ENCODE measurements at regions not wholly inside any gene's neighbourhood (a gene's known extent, or its start where the extent isn't known, plus 50 kb on each side); places are given as distances from the start of the nearest gene placed in this dataset.

DNA sequence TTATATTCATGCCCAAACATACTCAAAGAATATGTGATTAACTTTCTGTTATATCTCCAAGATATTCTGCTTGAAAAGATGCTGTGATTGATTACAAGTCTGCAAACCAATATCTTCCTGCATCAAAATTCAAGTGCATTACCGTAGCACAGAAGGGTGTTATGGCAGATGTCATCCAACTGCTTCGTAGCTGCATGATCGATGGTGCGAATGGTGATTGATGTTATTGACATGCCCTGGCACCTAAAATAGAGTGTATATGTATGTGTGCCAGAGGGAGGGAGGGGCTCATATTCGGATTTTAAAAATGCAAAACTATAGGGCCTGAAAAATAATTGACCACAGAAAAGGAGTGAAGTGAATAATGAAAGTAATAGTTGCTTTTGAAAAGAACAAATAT is 882.1 kb upstream of the NUDT12 start:
- no peak for DNase-seq

GRCh38 chr5:104443706-104444105 is 881.1 kb upstream of the NUDT12 start:
- no peak for DNase-seq

- no peak for DNase-seq
Observed at GRCh38 chr5:104431981-104432380, 869.4 kb upstream of the NUDT12 start.

- DNase-seq = no peak
Observed at GRCh38 chr5:104431002-104431620, 868.5 kb upstream of the NUDT12 start.

DNA sequence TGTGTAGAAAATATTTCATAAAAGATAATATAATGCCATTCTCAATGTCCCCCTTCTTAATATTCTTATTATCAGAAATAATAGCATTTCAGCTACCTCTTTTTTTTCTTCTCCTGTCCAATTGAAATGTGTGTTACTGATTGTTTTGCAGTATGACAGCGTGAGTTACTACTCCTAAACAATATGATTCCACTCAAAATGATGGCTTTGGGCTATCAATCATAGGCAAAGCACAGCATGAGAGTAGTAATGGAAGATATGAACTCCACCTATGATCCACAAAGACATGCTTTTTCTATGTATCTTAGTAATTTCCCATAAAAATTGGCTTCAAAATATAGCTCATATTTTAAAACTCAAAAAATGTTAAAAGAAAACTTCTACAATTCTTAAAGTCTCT is 867.3 kb upstream of the NUDT12 start:
- DNase-seq = no peak

DNA sequence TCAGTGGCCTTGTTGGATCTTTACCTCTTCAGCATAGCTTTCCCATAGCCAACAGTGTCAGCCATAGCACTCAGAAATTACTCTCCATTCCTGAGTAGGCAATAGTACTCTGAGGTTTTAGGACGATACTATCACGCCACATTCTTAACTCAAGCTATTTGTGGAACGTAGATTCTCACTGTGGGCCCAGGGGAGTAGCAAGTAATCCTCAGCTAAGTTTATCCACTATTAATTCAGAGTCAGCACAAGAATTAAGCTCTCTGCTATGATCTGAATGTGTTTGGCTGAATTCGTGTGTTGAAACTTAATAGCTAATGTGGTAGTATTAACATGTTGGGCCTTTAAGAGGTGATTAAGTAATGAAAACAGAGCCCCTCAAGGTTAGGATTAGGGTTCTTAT is 858.8 kb upstream of the NUDT12 start:
- no peak for DNase-seq

DNA sequence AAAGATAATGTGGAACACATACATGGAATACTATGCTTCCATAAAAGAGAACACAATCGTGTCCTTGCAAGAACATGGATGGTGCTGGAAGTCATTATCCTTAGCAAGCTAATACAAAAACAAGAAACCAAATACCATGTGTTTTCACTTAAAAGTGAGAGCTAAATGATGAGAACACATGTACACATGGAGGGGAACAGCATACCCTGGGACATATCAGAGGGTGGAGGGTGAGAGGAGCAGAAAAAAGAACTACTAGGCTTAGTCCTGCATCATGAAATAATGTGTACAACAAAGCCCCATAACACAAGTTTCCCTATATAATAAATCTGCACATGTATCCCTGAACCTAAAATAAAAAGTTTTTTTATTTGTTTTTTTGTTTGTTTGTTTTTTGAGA is 855.5 kb upstream of the NUDT12 start:
- DNase-seq = no peak

DNA sequence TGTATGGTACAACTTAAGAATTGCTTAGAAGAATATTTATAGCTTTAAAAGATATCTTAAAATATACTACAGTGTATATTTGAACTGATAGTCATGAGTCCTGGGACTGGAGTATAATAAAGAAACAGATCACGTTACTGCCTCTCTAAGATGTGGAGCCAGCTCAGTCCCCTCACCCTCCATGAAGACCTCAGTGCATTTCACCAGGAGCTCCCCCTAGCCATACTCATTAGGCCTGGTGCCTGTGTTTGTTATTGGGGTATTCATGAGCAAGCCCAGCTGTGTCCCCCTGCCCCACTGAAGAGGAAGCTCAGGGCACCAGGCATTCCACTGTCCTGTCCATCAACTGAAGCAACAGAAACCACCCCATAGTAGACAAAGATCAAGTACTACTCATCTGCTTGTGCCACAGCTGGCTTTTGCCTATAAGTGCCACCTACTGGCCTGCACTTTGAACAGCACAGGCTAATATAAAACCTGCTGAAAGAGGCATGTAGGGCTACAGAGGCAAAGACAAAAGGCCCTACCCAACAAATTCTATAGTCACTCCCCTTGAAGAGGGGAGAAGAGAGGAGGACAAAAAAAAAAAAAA is 850.2 kb upstream of the NUDT12 start:
- DNase-seq = peak; percentile 19 to 54

GRCh38 chr5:104400941-104401340 is 838.4 kb upstream of the NUDT12 start:
- DNase-seq = no peak

GRCh38 chr5:104385906-104386305 is 823.3 kb upstream of the NUDT12 start:
- no peak for DNase-seq

DNA sequence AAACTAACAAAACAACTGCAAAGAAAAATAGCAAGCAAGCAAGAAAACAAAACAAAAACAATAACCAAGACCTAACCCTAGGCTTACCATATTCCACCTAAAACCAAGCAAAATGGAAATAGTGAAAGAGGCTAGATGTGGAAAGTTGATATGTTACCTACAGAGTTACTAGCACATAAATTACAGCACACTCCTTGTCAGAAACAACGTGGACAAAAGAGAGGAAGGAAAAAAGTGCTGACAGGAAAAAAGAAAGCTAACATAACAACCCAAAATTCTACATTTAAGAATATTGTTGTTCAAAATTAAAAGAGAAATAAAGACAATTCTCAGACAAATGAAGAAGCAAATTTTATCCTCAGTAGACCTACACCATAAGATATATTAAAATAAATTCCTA is 812.8 kb upstream of the NUDT12 start:
- no peak for DNase-seq

GRCh38 chr5:104372796-104373195 is 810.2 kb upstream of the NUDT12 start:
- DNase-seq = no peak

GRCh38 chr5:104372376-104372775 is 809.8 kb upstream of the NUDT12 start:
- no peak for DNase-seq

DNA sequence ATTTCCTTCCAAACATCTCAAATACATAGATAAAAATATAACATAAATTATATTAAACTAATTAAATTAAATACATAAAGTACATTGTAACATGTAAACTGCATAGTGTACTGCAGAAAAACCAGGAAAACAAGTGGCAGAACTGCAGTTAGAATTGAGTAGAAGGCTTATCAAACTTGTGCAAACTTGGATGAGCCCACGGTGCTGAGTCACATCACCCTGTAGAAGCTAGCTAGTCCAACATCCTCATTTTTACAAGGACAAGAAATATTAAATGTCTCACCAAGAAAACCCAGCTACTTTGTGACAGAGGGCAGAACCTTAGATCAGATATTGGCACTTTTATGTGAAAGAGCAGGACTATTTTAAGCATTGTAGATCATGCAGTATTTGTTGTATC is 807.9 kb upstream of the NUDT12 start:
- DNase-seq = no peak

GRCh38 chr5:104367978-104368377 is 805.4 kb upstream of the NUDT12 start:
- DNase-seq = no peak

DNA sequence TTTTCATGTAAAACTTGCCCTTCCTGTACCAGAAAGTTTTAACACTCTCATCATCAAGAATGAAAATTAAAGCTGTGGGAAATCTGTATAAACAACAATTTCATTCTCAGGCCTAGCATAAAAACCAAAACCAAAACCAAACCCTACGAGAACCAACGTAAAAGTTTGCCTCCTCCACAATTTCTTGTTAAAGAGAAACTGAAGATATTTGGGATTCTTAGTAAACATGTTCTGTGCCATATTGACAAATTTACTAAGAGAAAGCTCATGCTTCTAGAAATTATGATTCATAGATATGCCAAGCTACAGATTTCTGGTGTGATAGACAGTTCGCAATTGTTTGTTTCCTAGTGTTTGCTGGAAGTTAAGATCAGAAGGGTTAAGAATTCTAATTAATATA is 801.0 kb upstream of the NUDT12 start:
- no peak for DNase-seq

GRCh38 chr5:104361932-104362331 is 799.3 kb upstream of the NUDT12 start:
- no peak for DNase-seq

- no peak for DNase-seq
Observed at GRCh38 chr5:104355350-104355749, 792.8 kb upstream of the NUDT12 start.

DNA sequence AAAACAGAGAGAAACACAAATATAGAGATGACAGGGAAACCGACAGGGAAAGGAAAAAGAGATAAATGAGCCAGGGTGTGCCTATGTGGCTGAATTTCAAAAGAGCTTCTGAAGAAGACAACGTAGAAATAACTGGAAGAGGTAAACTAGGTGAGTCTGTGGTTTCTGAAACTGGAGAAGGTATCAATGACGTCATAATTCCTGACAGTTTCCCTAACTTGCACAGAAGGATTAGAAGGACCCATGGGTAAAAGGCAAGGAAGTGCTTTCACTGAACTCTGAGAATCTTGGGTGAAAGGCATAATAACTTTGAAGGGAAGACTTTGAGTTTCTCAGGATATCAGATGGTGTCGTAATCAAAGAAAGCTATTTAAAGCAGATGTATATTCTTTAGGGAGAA is 790.8 kb upstream of the NUDT12 start:
- DNase-seq = no peak

- no peak for DNase-seq
Observed at GRCh38 chr5:104352954-104353353, 790.4 kb upstream of the NUDT12 start.

- peak in 1 of 2 experiments; percentile 41 for DNase-seq
Observed at GRCh38 chr5:104347119-104347708, 784.6 kb upstream of the NUDT12 start.

DNA sequence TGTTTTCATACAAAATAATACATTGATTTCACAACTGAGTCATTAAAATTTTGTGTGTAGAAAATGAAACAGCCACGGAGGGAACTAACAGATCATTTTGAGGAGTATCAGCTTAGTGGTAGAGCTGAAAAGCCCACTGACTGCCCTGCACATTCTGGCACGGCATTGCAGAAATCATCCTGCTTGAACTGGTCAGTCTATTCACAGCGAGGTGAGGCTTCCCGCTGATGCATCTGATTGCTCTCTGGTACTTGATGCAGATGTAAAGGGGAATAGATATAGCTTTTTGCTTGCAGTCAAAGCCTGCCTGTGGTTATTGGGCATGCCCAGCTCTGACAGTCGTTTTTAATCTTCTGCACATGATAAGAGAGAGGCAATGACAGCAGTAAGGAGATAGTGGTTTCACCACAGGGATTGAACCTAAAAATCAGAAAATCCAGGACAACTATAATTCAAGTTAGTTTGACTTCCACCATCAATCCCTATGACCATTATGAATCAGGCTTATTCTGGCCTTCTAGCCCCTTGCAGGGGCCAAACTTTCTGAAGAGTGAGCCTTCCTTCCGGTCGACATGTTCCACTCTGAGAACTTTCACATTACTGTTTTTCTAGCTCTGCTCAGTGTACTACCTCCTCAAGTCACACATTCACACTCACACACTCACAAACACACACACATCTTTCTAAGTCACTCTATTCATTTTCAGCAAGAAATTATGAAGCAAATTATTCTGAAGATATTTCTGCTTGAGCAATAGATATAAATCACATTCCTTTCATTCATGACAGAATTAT is 782.8 kb upstream of the NUDT12 start:
- DNase-seq = no peak

GRCh38 chr5:104344809-104345208 is 782.2 kb upstream of the NUDT12 start:
- DNase-seq = no peak

- DNase-seq = no peak
Observed at GRCh38 chr5:104327801-104328200, 765.2 kb upstream of the NUDT12 start.
